ENCODE measurements at regions not wholly inside any gene's neighbourhood (a gene's known extent, or its start where the extent isn't known, plus 50 kb on each side); places are given as distances from the start of the nearest gene placed in this dataset.
"Not testable (repeated sequence)": the region's sequence is repeated elsewhere in the genome, so short reads cannot be mapped to it uniquely, and the experiment has no call there.

DNA sequence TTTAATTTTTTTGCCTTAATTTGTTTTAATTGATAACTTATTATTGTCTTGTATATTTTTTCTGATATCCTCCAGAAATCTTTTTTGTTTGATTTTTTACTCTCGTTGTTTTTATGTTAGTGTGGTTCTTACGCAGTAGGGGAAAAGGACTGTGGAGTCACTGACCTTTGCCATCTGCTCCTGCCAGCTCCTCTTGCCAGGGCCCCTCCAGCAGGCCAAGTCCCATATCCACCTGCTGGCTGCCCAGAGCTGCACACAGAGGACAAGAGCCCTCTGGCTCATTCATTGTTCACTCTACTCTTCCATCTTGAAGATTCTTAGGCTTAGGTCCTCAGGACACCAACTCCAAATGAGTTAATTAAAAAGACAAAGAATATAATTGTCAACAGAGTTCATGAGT, 316.4 kb upstream of the DUSP10 start:
- DNase-seq: no peak

GRCh38 chr1:222057162-222057561, 315.3 kb upstream of the DUSP10 start:
- DNase-seq: no peak

DNA sequence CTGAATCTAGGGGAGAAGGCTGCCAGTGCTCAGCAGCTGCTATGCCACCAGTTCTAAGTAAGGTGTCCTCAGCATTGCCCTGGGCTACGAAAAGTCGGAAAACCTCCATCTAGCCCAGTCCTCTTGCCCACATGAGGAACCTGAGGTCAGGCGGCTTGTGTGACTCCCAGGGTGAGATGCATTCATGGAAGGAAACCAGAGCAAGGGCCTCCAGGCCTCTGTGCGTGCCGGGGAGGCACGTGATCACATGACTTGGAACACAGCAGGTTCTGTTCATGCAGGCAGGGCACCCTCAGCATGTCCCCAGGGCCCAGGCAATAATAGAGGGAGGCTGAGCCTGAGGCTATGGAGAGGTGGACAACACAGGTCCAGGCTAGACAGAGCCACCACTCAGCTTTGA, 312.5 kb upstream of the DUSP10 start:
- DNase-seq: no peak

DNA sequence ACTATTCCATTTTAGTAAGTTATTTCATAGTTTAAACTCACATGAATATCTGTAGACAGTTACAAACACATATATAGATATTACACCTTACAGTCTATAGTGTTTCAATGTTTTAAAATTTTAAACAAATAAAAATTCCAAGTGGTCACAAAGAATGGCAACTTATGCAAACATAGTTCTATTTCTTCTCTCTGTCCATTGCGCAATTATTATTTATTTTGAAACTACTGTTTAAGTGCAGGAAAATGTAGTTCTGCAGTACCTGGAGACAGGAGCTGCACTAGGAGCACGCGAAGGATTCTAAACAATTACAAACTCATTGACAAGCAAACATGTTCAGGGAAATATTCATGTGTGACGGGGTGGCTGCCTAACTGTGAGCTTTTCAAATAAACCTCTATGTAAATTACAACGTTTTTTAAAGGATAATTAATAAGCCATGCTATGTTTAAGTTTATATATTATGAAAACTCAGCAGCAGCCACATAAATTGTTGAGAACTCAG, 312.0 kb upstream of the DUSP10 start:
- DNase-seq: no peak

DNA sequence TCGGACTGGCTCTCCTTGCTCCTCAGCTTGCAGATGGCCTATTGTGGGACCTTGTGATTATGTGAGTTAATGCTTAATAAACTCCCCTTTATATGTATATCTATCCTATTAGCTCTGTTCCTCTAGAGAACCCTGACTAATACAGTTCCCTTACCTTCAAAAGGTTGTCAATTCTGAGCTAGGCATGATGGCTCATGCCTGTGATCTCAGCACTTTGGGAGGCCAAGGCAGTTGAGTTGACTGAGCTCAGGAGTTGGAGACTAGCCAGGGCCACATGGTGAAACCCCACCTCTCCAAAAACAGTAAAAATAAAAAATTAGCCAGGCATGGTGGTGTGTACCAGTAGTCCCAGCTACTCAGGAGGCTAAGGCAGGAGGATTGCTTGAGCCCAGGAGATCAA, 309.4 kb upstream of the DUSP10 start:
- not testable (repeated sequence) for DNase-seq

- DNase-seq: not testable (repeated sequence)
These were observed 307.8 kb upstream of the DUSP10 start for GRCh38 chr1:222049661-222050060.

DNA sequence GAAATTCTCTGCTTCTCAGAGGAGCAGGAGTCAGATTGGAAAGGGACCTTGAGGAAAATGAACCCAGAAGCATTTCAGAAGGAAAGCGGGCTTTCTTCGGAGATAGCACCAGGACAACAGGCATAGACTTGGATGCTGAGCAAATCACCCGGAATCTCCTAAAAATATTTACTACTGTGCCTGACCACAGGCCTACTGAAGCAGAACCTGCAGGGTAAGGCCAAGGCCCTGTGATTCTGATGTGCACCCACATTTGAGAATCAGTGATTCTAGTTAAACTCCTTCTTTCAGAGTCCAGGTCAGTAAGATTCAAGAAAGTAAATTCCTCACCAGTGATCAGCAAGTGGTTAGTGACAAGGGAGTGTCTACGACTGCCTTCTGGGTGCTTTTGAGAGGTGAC, 307.3 kb upstream of the DUSP10 start:
- no peak for DNase-seq

DNA sequence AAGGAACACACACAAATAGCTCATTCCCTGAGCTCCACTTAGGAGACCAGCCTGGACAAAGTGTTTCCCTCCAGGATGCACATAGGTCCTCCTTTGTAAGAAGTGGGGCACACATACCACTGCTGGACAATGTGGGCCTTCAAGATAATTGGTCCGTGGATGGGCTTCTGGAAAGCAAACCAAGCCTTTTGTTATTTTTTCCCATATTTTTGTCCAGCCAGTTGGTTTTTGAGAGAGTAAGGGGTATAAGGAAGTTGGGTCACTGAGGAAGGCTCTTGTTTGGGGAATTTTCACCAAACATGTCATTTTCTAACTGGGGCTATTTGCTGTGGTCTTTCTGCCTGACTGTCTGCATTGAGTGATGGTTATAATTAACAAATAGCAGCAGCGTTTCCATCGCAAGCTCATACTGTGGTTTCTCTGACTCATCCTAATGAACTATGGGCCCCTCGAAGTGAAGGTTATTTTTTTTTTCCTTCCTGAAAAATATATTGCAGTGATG, 306.3 kb upstream of the DUSP10 start:
- no peak for DNase-seq

GRCh38 chr1:222047366-222047765, 305.5 kb upstream of the DUSP10 start:
- no peak for DNase-seq

- DNase-seq: no peak
These were observed 304.9 kb upstream of the DUSP10 start for GRCh38 chr1:222046684-222047263.

DNA sequence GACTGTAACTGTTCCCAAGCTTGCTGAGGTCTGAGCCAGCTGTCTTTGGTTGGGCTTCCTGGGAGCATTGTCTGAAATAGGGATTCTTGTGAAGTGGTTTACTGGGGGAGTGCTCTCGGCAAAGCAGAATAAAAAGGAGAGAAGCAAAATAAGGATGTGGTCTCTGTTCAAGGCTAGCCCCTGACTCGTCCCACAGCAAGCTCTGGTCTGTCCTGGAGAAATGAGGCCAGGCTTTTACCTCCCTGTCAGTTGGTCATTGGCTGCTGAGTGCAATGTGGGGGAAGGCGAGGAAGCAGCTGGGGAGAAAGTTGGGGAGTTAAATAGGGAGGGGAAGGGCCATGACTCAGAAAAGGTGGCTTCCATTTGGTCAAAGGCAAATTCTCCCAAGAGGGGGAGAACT, 303.9 kb upstream of the DUSP10 start:
- no peak for DNase-seq

GRCh38 chr1:222045236-222045635, 303.3 kb upstream of the DUSP10 start:
- DNase-seq: no peak

GRCh38 chr1:222043444-222044292, 301.8 kb upstream of the DUSP10 start:
- DNase-seq: no peak

DNA sequence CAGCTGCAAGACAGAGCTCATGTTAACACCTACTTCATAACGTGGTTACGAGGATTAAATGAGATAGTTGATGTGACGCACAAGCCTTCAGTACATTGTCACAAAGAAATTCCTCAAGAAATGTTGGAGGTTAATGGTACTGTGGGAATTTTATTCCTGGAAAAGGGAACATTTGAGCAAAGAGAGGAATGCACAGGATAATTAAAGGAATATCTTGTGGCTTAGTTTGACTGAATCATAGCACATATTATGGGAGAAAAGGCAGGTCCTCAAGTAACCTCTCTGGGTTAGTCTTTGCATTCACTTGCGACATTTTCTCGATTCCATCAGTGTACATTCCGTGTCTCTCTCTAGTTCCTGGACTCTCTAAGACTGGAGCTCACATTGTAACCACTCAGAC, 300.2 kb upstream of the DUSP10 start:
- DNase-seq: no peak

- no peak for DNase-seq
These were observed 299.1 kb upstream of the DUSP10 start for GRCh38 chr1:222040955-222041354.

DNA sequence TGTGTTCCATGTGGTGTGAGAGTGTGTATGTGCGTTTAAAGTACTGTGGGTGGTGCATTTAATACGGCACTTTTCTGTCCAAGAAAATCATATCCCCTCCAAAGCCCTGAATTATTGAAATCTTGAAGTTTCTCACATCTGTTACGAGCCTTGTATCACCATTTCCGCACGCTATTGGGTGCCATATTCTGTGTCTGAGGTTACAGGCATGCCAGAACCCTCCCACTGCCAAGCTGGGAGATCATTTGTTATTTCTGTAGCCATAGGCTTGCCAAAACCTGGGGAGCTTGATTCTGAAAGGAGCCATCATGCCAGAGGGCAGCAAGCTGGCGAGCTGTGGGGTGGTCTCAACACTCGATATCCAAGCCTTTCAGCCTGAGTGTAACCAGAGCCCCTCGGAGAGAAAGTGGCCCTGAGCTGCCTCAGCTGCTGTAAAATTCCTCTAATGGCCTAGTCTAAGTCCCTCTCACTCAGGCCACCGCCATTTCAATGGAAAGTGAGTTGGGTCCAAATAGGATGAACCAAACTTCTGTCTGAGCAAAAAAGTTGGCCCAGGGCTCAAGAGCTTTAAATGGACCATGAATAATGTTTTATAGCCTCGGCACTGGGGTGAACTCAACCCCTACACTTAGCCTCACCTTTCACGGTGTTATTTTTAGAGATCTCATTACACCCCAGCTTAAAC, 298.4 kb upstream of the DUSP10 start:
- no peak for DNase-seq

DNA sequence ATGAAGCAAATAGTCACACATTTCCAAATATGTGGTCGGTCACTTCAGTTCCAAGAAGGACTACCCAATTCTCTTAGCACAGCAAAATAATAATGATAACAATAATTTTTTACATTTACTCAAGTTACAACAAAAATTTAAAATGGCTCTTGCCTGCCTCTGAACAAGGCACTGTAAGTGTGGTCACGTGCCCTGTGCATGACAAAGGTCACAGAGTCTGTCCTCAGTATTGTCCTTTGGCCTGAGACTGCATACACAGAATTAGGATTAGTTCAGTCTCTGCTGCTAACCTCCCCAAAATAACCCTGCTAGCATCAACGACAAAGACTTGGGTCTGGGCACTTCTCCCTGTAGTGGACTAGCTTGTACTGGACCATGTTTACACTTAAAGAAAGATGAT, 297.1 kb upstream of the DUSP10 start:
- no peak for DNase-seq

DNA sequence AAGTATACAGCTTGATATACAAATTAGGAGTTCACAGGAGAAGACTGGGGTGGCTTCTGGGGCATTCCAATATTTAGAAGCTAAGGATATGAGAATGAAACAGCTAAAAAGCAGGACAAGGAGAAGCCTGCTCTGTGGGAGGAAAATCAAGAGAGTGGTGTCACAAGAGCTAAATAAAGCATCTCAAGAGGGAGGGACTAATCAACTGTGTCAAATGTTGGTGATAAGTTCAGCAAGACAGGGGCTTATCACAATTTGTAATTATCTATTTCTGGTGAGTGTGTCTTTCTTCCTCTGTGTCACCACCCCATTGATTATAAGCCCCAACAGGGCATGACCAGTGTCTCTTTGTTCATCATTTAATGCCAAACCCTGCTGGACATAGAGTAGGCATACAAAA, 295.8 kb upstream of the DUSP10 start:
- DNase-seq: no peak

GRCh38 chr1:222034790-222035189, 292.9 kb upstream of the DUSP10 start:
- no peak for DNase-seq

DNA sequence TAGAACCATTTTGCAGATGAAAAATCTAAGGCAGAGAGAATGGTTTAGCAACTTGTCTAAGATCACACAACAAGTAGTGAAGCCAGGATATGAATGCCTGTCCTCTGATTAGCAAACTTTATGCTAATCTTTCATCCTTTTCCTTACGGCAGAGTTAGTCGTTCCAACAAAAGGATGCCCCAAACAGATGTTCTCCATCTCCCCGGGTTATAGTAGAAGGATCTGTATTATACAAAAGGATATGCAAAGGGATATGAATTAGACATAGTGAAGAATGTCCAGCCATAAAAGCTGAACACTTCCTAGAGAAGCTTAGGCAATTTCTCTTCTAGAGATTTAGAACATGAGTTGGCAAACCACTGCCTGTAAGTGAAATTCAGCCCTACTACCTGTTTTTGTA, 291.6 kb upstream of the DUSP10 start:
- no peak for DNase-seq

GRCh38 chr1:222031318-222031717, 289.4 kb upstream of the DUSP10 start:
- no peak for DNase-seq

- no peak for DNase-seq
These were observed 286.8 kb upstream of the DUSP10 start for GRCh38 chr1:222028676-222029075.

DNA sequence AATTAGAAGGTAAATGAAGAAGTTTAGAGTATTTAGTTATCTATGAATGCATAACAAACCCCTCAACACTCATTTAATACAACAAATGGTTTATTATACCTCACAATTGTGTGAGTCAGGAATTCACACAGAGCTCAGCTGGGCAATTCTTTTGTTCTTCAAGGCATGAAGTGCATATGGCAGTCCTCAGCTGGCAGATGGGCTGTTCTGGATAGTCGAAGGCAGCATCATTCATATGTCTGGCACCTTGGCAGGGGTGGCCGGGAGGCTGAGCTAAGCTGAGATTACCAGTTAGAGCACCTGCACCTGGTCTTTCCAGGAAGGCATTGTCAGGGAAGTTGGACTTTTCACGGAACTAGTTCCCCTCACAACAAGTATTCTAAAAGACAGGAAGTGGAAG, 286.2 kb upstream of the DUSP10 start:
- no peak for DNase-seq

- DNase-seq: no peak
These were observed 284.4 kb upstream of the DUSP10 start for GRCh38 chr1:222026280-222026679.

All from activated naive CD4-positive, alpha-beta T cell treated with anti-CD3 and anti-CD28 coated beads, Interleukin-2, amount 50 U/mL, for 16 hours (primary cell).